Heart left ventricle (tissue), 16 donors: ENCODE measurements at regions not wholly inside any gene's neighbourhood (a gene's known extent, or its start where the extent isn't known, plus 50 kb on each side); places are given as distances from the start of the nearest gene placed in this dataset.

ENCODE experiments used
- ATAC-seq, 4 donors: fragments of 200-7000 bp; cut with Tn5 transposase; one replicate each; pipeline ENCODE4 v1.9.1; 2020 to 2022; ENCODE audit warnings: moderate library complexity in 4 of 4, mild to moderate bottlenecking in 3 of 4, moderate number of reproducible peaks in 1 of 4
- DNase-seq, 5 donors: peaks; one replicate each; pipeline ENCODE4 v3.0.0-alpha.2; 2020
- H3K27ac ChIP-seq, 12 donors: fragments of 200-600 bp; sonication (generic) in 4 of 12; one replicate each; pipeline versions ENCODE4 v1.5.0 to v1.8.0; 2016 to 2022; ENCODE audit warnings: mild to moderate bottlenecking in 2 of 12
- H3K27me3 ChIP-seq, 9 donors: fragments of 200-600 bp; sonication (generic) in 2 of 9; one replicate each; pipeline versions ENCODE4 v1.5.1 to v1.8.0; 2016 to 2022; ENCODE audit warnings: mild to moderate bottlenecking in 3 of 9
- H3K36me3 ChIP-seq, 9 donors: fragments of 200-600 bp; sonication (generic) in 2 of 9; one replicate each; pipeline versions ENCODE4 v1.5.0 to v1.8.0; 2018 to 2022; ENCODE audit warnings: mild to moderate bottlenecking in 2 of 9
- H3K4me1 ChIP-seq, 12 donors: fragments of 200-600 bp; sonication (generic) in 4 of 12; one replicate each; pipeline versions ENCODE4 v1.5.0 to v1.8.0; 2016 to 2022; ENCODE audit warnings: mild to moderate bottlenecking in 3 of 12
- H3K4me3 ChIP-seq, 12 donors: fragments of 200-600 bp; sonication (generic) in 4 of 12; one replicate each; pipeline versions ENCODE4 v1.5.0 to v1.8.0; 2017 to 2022; ENCODE audit warnings: mild to moderate bottlenecking in 9 of 12, moderate library complexity in 4 of 12
- H3K9me3 ChIP-seq, 12 donors: fragments of 200-600 bp; sonication (generic) in 4 of 12; one replicate each; pipeline versions ENCODE4 v1.5.0 to v1.8.0; 2016 to 2022; ENCODE audit warnings: mild to moderate bottlenecking in 1 of 12
- CTCF ChIP-seq, 12 donors: fragments of 200-600 bp; sonication (generic) in 4 of 12; IDR thresholded peaks; one replicate each; pipeline versions ENCODE4 v1.5.0 to v1.8.0; 2018 to 2022; ENCODE audit warnings: antibody characterized with exemption in 12 of 12, mild to moderate bottlenecking in 5 of 12
- POLR2A ChIP-seq, 2 donors: fragments of 450-650 bp; IDR thresholded peaks; one replicate each; pipeline ENCODE4 v1.6.1; 2017; ENCODE audit warnings: antibody characterized with exemption in 2 of 2, mild to moderate bottlenecking in 2 of 2, moderate library complexity in 2 of 2
- WGBS, 4 donors: extraction: QIAGEN DNeasy Blood & Tissue Kit in 2 of 4; methylation state at CpG; one replicate each; pipeline versions ENCODE4 v1.1.5 to v1.1.7; 2013 to 2018; 5-methylcytosine and 5-hydroxymethylcytosine counted together
- intact Hi-C, 10 donors: fragments of 100-400 bp; cut with DNase I; formaldehyde crosslinking; loops; one replicate each; pipeline versions ENCODE4 v1.11.1 to v1.14.2; 2022
- donor health status: ischemic (EF 13 %, LVEDD 7.1; RV severe dilation, severe dysfunction).
- donor health status: healthy with polysubstance abuse.
- donor health status: DM: no; HTN: yes; CAD: no.
- donor health status: DM: no; HTN: no; CAD: no.
- donor health status: ischemic (EF 25% LVEDD 6.9; RV normal size, moderate dysfunction).
- donor health status: ischemic (EF 25% LVEDD 5.7; RV mildly dilated, moderate dysfunction).
- donor health status: healthy.
- donor health status: DM: yes; HTN: yes; CAD: no.
- donor health status: ischemic (EF 35%, LVEDD 5.7; RV mildly dilated, moderate dysfunction).
- donor health status: nonischemic (EF 11% LVEDD 7.7; RV severe dilation, severe dysfunction).
- donor health status: DM: yes; HTN: yes; CAD: no.
- donor health status: PGD.
- donor health status: ischemic (EF 29% LVEDD 5.4; RV normal size, mild dysfunction).
- donor health status: nonischemic (EF 23%, LVEDD 6.1; RV moderate dilation, normal function).

GRCh38 chr7:9083837-9084236 lies 650.4 kb downstream of the NXPH1 start:
- H3K4me1 ChIP-seq = no peaks in the 10 kb centered on the region
- H3K9me3 ChIP-seq = peaks cover 0 to 18% (median 0%) of the 10 kb centered on the region in 12 donors
- TF ChIP-seq CTCF (IDR thresholded peaks at IDR 0.05) (no peak), POLR2A (IDR thresholded peaks at IDR 0.05) (no peak)
- DNase-seq = no peak
- no peak overlapping the region for H3K4me3 ChIP-seq
- intact Hi-C loops = no loop called here
- no peak overlapping the region for H3K27ac ChIP-seq
- no peaks in the 10 kb centered on the region for H3K27me3 ChIP-seq
- 33 to 67% (median 61%) methylated on average over 3 to 5 of the region's 5 CpGs for WGBS, 4 donors
- no peak for ATAC-seq
- no peaks in the 10 kb centered on the region for H3K36me3 ChIP-seq

GRCh38 chr7:9091282-9091681 lies 657.9 kb downstream of the NXPH1 start:
- TF ChIP-seq CTCF (IDR thresholded peaks at IDR 0.05) (no peak), POLR2A (IDR thresholded peaks at IDR 0.05) (no peak)
- Histone ChIP-seq H3K4me3 (no peak overlapping the region), H3K27me3 (no peaks in the 10 kb centered on the region), H3K9me3 (peaks cover 0 to 18% (median 0%) of the 10 kb centered on the region in 12 donors), H3K36me3 (no peaks in the 10 kb centered on the region), H3K27ac (no peak overlapping the region), H3K4me1 (no peaks in the 10 kb centered on the region)
- intact Hi-C loops = no loop called here
- 75 to 87% (median 84%) methylated on average over 3 of the region's 3 CpGs for WGBS, 4 donors
- DNase-seq (no peak), ATAC-seq (no peak)

GRCh38 chr7:9097565-9098060 lies 664.2 kb downstream of the NXPH1 start:
- DNase-seq (no peak), ATAC-seq (no peak)
- Histone ChIP-seq H3K4me3 (no peak overlapping the region), H3K27me3 (no peaks in the 10 kb centered on the region), H3K27ac (no peak overlapping the region), H3K36me3 (no peaks in the 10 kb centered on the region), H3K4me1 (no peaks in the 10 kb centered on the region), H3K9me3 (peaks cover 0 to 32% (median 3%) of the 10 kb centered on the region in 12 donors)
- TF ChIP-seq POLR2A (IDR thresholded peaks at IDR 0.05) (no peak), CTCF (IDR thresholded peaks at IDR 0.05) (no peak)
- intact Hi-C loops = no loop called here
- WGBS, 4 donors = 57 to 72% (median 62%) methylated on average over 2 of the region's 2 CpGs

- Histone ChIP-seq H3K9me3 (peaks cover 0 to 30% (median 3%) of the 10 kb centered on the region in 12 donors), H3K27ac (no peak overlapping the region), H3K4me3 (no peak overlapping the region), H3K27me3 (no peaks in the 10 kb centered on the region), H3K4me1 (no peaks in the 10 kb centered on the region), H3K36me3 (no peaks in the 10 kb centered on the region)
- DNase-seq (no peak), ATAC-seq (no peak)
- TF ChIP-seq POLR2A (IDR thresholded peaks at IDR 0.05) (no peak), CTCF (IDR thresholded peaks at IDR 0.05) (no peak)
- 58 to 69% (median 68%) methylated on average over 2 of the region's 2 CpGs for WGBS, 4 donors
- intact Hi-C loops = no loop called here
Observed at GRCh38 chr7:9100289-9100688, 666.9 kb downstream of the NXPH1 start.
